Endothelial cell of umbilical vein (primary cell): ENCODE measurements at regions not wholly inside any gene's neighbourhood (a gene's known extent, or its start where the extent isn't known, plus 50 kb on each side); places are given as distances from the start of the nearest gene placed in this dataset.

ENCODE experiments used
- BruUV-seq: library from RNA; stranded (reverse); fragments of 400-500 nt; replicated peaks from 2 replicates; lab custom pipeline; 2021; lab: Mats Ljungman, UMichigan
- CTCF ChIA-PET: fragments of 300-600, 350-600 bp; sonication (Branson Sonifier 250); formaldehyde crosslinking; loops from one replicate; lab custom pipeline; 2021; ENCODE audit warnings: antibody characterized with exemption, inconsistent platforms; lab: Charles Lee
- POLR2A ChIA-PET: fragments of 300-600, 350-600 bp; sonication (Branson Sonifier 250); formaldehyde crosslinking; loops from one replicate; lab custom pipeline; 2021; ENCODE audit warnings: antibody characterized with exemption, inconsistent platforms; lab: Charles Lee
- DNase-seq: peaks from one replicate; pipeline ENCODE4 v3.0.0-alpha.2; 2011; ENCODE audit warnings: low read depth, low spot score
- FAIRE-seq: peaks from 2 replicates; lab custom pipeline; 2011; peaks lifted over from hg19 to GRCh38; lab: Jason Lieb, UNC
- H2AFZ ChIP-seq: 2 replicates; pipeline ENCODE4 v1.6.0; 2012; ENCODE audit warnings: low read depth, low read length, control low read depth, inconsistent platforms
- H3K27ac ChIP-seq: 2 replicates; pipeline ENCODE4 v1.5.1; 2011; ENCODE audit warnings: low read depth, mild to moderate bottlenecking, control low read depth, low read length, moderate library complexity; ENCODE audit not compliant: insufficient read depth
- H3K27me3 ChIP-seq, 2 experiments: 2 replicates each; pipeline versions ENCODE4 v1.6.0 to v1.6.1; 2011; ENCODE audit warnings: low read length in 2 of 2, mixed read lengths in 1 of 2; ENCODE audit not compliant: control insufficient read depth in 2 of 2, insufficient read depth in 2 of 2
- H3K36me3 ChIP-seq, 2 experiments: 2 replicates in 1 of 2; 3 replicates in 1 of 2; pipeline ENCODE4 v1.5.1; 2011; ENCODE audit warnings: low read length in 2 of 2, mild to moderate bottlenecking in 1 of 2, moderate library complexity in 1 of 2; ENCODE audit not compliant: control insufficient read depth in 2 of 2, insufficient read depth in 2 of 2; ENCODE audit errors: extremely low read depth in 1 of 2
- H3K4me1 ChIP-seq: 3 replicates; pipeline ENCODE4 v1.5.1; 2011; ENCODE audit warnings: mild to moderate bottlenecking, low read length; ENCODE audit not compliant: control insufficient read depth, insufficient read depth; ENCODE audit errors: extremely low read depth
- H3K4me2 ChIP-seq: 2 replicates; pipeline ENCODE4 v1.6.1; 2011; ENCODE audit warnings: low read length, control low read depth, mixed read lengths; ENCODE audit not compliant: insufficient read depth
- H3K4me3 ChIP-seq, 3 experiments: fragments of 200-600 bp in 1 of 3; sonication (generic), shearing (Covaris generic) in 1 of 3; replicated peaks in 1 of 3; 2 replicates each; pipeline ENCODE4 v1.5.1; 2011 to 2016; ENCODE audit warnings: control low read depth in 3 of 3, low read length in 3 of 3, mild to moderate bottlenecking in 2 of 3, inconsistent platforms in 1 of 3, low read depth in 1 of 3, moderate library complexity in 1 of 3; ENCODE audit not compliant: insufficient read depth in 1 of 3
- H3K79me2 ChIP-seq: 2 replicates; pipeline ENCODE4 v1.6.0; 2012; ENCODE audit warnings: low read length, inconsistent platforms; ENCODE audit not compliant: control insufficient read depth, insufficient read depth
- H3K9ac ChIP-seq: replicated peaks from 2 replicates; pipeline ENCODE3; 2011; ENCODE audit warnings: low read length, control low read depth; ENCODE audit not compliant: insufficient read depth; ENCODE audit errors: extremely low read depth
- H3K9me1 ChIP-seq: replicated peaks from 3 replicates; pipeline ENCODE4 v1.6.0; 2011; ENCODE audit warnings: mild to moderate bottlenecking, low read length; ENCODE audit not compliant: control insufficient read depth, insufficient read depth; ENCODE audit errors: extremely low read depth
- H3K9me3 ChIP-seq: replicated peaks from 2 replicates; pipeline ENCODE4 v1.5.1; 2012; ENCODE audit warnings: low read length, inconsistent platforms; ENCODE audit not compliant: control insufficient read depth, insufficient read depth
- H4K20me1 ChIP-seq: replicated peaks from 2 replicates; pipeline ENCODE3; 2011; ENCODE audit warnings: mild to moderate bottlenecking, low read length; ENCODE audit not compliant: control insufficient read depth, insufficient read depth; ENCODE audit errors: extremely low read depth
- CTCF ChIP-seq, 2 donors: IDR thresholded peaks; 1 replicate in 1 of 2; 2 replicates in 1 of 2; pipeline ENCODE4 v1.5.1; 2011; ENCODE audit warnings: low read length in 2 of 2, mild to moderate bottlenecking in 2 of 2, moderate library complexity in 2 of 2, control low read depth in 1 of 2, inconsistent platforms in 1 of 2, low read depth in 1 of 2; ENCODE audit not compliant: insufficient read depth in 1 of 2; ENCODE audit errors: extremely low read depth in 1 of 2
- FOS ChIP-seq: IDR thresholded peaks from 2 replicates; pipeline ENCODE4 v1.6.1; 2011; ENCODE audit warnings: mild to moderate bottlenecking, low read length, moderate library complexity, borderline replicate concordance; ENCODE audit not compliant: insufficient read depth
- GATA2 ChIP-seq: IDR thresholded peaks from 2 replicates; pipeline ENCODE4 v1.7.0; 2011; ENCODE audit warnings: low read depth, mild to moderate bottlenecking, moderate library complexity, mixed read lengths, low read length; ENCODE audit not compliant: insufficient read length, insufficient read depth
- JUN ChIP-seq: IDR thresholded peaks from 2 replicates; pipeline ENCODE4 v1.6.1; 2011; ENCODE audit warnings: borderline replicate concordance, low read depth; ENCODE audit not compliant: insufficient read length, insufficient read depth
- MAX ChIP-seq: IDR thresholded peaks from 2 replicates; pipeline ENCODE4 v1.6.1; 2011; ENCODE audit not compliant: insufficient read depth, insufficient read length
- MYC ChIP-seq: IDR thresholded peaks from one replicate; pipeline ENCODE4 v1.6.1; 2011; ENCODE audit warnings: mild to moderate bottlenecking, low read depth, low read length
- POLR2A ChIP-seq: IDR thresholded peaks from 2 replicates; pipeline ENCODE4 v1.6.1; 2012; ENCODE audit warnings: low read depth, mild to moderate bottlenecking, control low read depth, low read length
- POLR2AphosphoS5 ChIP-seq: IDR thresholded peaks from 2 replicates; pipeline ENCODE4 v1.6.1; 2012; ENCODE audit warnings: low read depth, mild to moderate bottlenecking, control low read depth, low read length, moderate library complexity; ENCODE audit not compliant: insufficient read depth
- dilution Hi-C: fragments of 300-500 bp; cut with MboI; formaldehyde crosslinking; loops from one replicate; pipeline ENCODE4 v1.15.0; 2019; ENCODE audit warnings: low sequenced_read_pairs; ENCODE audit not compliant: extremely low pct_ligation_motif_present
- intact Hi-C: fragments of 100-400 bp; cut with micrococcal nuclease; formaldehyde crosslinking; loops from one replicate; pipeline ENCODE4 v1.10.0; 2022

GRCh38 chr17:14919094-14919493 is 346.0 kb downstream of the PMP22 start:
- FAIRE-seq (no peak), DNase-seq (no peak)
- CTCF ChIA-PET = no interaction called here
- Histone ChIP-seq H3K4me3 (no peak overlapping the region), H3K27me3 (no peaks in the 10 kb centered on the region), H3K27ac (no peak overlapping the region), H2AFZ (no peak overlapping the region), H3K4me1 (no peaks in the 10 kb centered on the region), H3K9me1 (no peaks in the 10 kb centered on the region), H4K20me1 (no peaks in the 10 kb centered on the region), H3K9me3 (peaks cover 3% of the 10 kb centered on the region), H3K36me3 (no peaks in the 10 kb centered on the region), H3K9ac (no peak overlapping the region), H3K79me2 (no peaks in the 10 kb centered on the region), H3K4me2 (no peak overlapping the region)
- TF ChIP-seq MAX = no peak
- no peak for TF ChIP-seq JUN
- no peak for TF ChIP-seq GATA2
- TF ChIP-seq CTCF (IDR thresholded peaks at IDR 0.05; ENCODE audit: extremely low read depth in 1 of 2, insufficient read depth in 1 of 2, low read depth in 1 of 2, low read length in 2 of 2) = no peak
- TF ChIP-seq MYC = no peak
- TF ChIP-seq FOS = no peak
- TF ChIP-seq POLR2AphosphoS5 = no peak
- no peak for TF ChIP-seq POLR2A
- dilution Hi-C loops (no loop called here), intact Hi-C loops (no loop called here)
- POLR2A ChIA-PET = no interaction called here
- BruUV-seq = no TSS peak
